GM06990 (cell line): ENCODE measurements at regions not wholly inside any gene's neighbourhood (a gene's known extent, or its start where the extent isn't known, plus 50 kb on each side); places are given as distances from the start of the nearest gene placed in this dataset.

Source experiments
- DNase-seq: peaks from one replicate; pipeline ENCODE4 v3.0.0-alpha.2; 2011; ENCODE audit not compliant: insufficient read length; ENCODE audit errors: extremely low read depth
- H3K27me3 ChIP-seq: replicated peaks from 2 replicates; pipeline ENCODE4 v1.6.0; 2011; ENCODE audit warnings: low read length; ENCODE audit not compliant: control insufficient read depth, insufficient read depth
- H3K36me3 ChIP-seq: 2 replicates; pipeline ENCODE4 v1.5.1; 2011; ENCODE audit warnings: low read length; ENCODE audit not compliant: control insufficient read depth, insufficient read depth
- H3K4me3 ChIP-seq: replicated peaks from 2 replicates; pipeline ENCODE4 v1.5.1; 2011; ENCODE audit warnings: low read depth, mild to moderate bottlenecking, control low read depth, low read length
- TF ChIP-seq, protein P1 (sequence below): IDR thresholded peaks from 2 replicates; pipeline ENCODE4 v1.5.1; 2011; ENCODE audit warnings: low read length, control low read depth, mild to moderate bottlenecking, inconsistent platforms; ENCODE audit not compliant: insufficient read depth, poor library complexity, severe bottlenecking

GRCh38 chr2:220440731-220441130 lies 813.3 kb downstream of the SLC4A3 start:
- no peak for DNase-seq
- TF ChIP-seq, protein P1, sequence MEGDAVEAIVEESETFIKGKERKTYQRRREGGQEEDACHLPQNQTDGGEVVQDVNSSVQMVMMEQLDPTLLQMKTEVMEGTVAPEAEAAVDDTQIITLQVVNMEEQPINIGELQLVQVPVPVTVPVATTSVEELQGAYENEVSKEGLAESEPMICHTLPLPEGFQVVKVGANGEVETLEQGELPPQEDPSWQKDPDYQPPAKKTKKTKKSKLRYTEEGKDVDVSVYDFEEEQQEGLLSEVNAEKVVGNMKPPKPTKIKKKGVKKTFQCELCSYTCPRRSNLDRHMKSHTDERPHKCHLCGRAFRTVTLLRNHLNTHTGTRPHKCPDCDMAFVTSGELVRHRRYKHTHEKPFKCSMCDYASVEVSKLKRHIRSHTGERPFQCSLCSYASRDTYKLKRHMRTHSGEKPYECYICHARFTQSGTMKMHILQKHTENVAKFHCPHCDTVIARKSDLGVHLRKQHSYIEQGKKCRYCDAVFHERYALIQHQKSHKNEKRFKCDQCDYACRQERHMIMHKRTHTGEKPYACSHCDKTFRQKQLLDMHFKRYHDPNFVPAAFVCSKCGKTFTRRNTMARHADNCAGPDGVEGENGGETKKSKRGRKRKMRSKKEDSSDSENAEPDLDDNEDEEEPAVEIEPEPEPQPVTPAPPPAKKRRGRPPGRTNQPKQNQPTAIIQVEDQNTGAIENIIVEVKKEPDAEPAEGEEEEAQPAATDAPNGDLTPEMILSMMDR: no peak
- H3K27me3 ChIP-seq: no peaks in the 10 kb centered on the region
- H3K36me3 ChIP-seq: no peaks in the 10 kb centered on the region
- no peak overlapping the region for H3K4me3 ChIP-seq

- DNase-seq: no peak
- TF ChIP-seq, protein P1: no peak
- Histone ChIP-seq H3K4me3 (no peak overlapping the region), H3K27me3 (no peaks in the 10 kb centered on the region), H3K36me3 (no peaks in the 10 kb centered on the region)
Observed at GRCh38 chr2:220441404-220441803, 814.0 kb downstream of the SLC4A3 start.

GRCh38 chr2:220442012-220442411 lies 814.6 kb downstream of the SLC4A3 start:
- Histone ChIP-seq H3K27me3 (no peaks in the 10 kb centered on the region), H3K36me3 (no peaks in the 10 kb centered on the region), H3K4me3 (no peak overlapping the region)
- DNase-seq: no peak
- TF ChIP-seq, protein P1: no peak

GRCh38 chr2:220445429-220446105 lies 818.1 kb downstream of the SLC4A3 start:
- H3K36me3 ChIP-seq: no peaks in the 10 kb centered on the region
- H3K27me3 ChIP-seq: no peaks in the 10 kb centered on the region
- no peak overlapping the region for H3K4me3 ChIP-seq
- no peak for DNase-seq
- TF ChIP-seq, protein P1: no peak

DNA sequence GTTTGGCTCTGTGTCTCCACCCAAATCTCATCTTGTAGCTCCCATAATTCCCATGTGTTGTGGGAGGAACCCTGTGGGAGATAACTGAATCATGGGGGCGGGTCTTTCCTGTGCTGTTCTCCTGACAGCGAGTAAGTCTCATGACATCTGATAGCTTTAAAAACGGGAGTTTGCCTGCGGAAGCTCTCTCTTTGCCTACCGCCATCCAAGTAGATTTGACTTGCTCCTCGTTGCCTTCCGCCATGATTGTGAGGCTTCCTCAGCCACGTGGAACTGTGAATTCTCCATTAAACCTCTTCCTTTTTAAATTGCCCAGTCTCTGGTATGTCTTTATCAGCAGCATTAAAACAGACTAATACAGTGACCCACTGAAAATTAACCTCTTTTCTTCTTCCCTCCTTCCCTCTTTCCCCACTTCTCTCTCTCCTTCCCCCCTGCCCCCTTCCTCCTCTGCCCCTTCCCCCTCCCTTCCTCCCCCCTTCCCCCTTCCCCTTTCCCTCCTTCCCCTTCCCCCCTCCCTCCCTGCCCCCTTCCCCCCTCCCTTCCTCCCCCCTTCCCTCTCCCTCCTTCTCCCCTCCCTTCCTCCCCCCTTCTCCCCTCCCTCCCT lies 818.8 kb downstream of the SLC4A3 start:
- Histone ChIP-seq H3K36me3 (no peaks in the 10 kb centered on the region), H3K4me3 (no peak overlapping the region), H3K27me3 (no peaks in the 10 kb centered on the region)
- TF ChIP-seq, protein P1: no peak
- no peak for DNase-seq
